OCI-LY7 (cell line): ENCODE measurements at regions not wholly inside any gene's neighbourhood (a gene's known extent, or its start where the extent isn't known, plus 50 kb on each side); places are given as distances from the start of the nearest gene placed in this dataset.
A peak's percentile ranks its signal among the peaks of the same experiment; 100 is the strongest.
"Not testable (repeated sequence)": the region's sequence is repeated elsewhere in the genome, so short reads cannot be mapped to it uniquely, and the experiment has no call there.

ENCODE experiments used
- BruUV-seq: library from RNA; stranded (reverse); fragments of 400-500 nt; replicated peaks from 2 replicates; lab custom pipeline; 2021; lab: Mats Ljungman, UMichigan
- CTCF ChIA-PET: fragments of 300-600 bp; sonication (Branson Sonifier 250); formaldehyde crosslinking; loops from one replicate; lab custom pipeline; 2022; ENCODE audit warnings: antibody characterized with exemption; ENCODE audit not compliant: unreplicated experiment; lab: Charles Lee
- POLR2A ChIA-PET: fragments of 300-600 bp; sonication (Branson Sonifier 250); formaldehyde crosslinking; loops from one replicate; lab custom pipeline; 2022; ENCODE audit warnings: antibody characterized with exemption; lab: Charles Lee
- DNase-seq: peaks from one replicate; pipeline ENCODE4 v3.0.0-alpha.2; 2015; ENCODE audit warnings: low spot score
- H2AFZ ChIP-seq: fragments of 200-600 bp; sonication (generic), shearing (Covaris generic); 2 replicates; pipeline ENCODE4 v1.6.1; 2014; ENCODE audit warnings: mild to moderate bottlenecking, antibody characterized with exemption, low read length, moderate library complexity
- H3K27ac ChIP-seq: fragments of 200-600 bp; sonication (generic); 2 replicates; pipeline ENCODE4 v1.5.1; 2014; ENCODE audit warnings: mixed run types, low read depth, mild to moderate bottlenecking, moderate library complexity, low read length, inconsistent platforms; ENCODE audit not compliant: poor library complexity, severe bottlenecking
- H3K36me3 ChIP-seq: fragments of 200-600 bp; sonication (generic); 2 replicates; pipeline ENCODE4 v1.6.1; 2014; ENCODE audit warnings: mild to moderate bottlenecking, antibody characterized with exemption, low read length, moderate library complexity, mixed read lengths; ENCODE audit not compliant: insufficient read depth
- H3K4me1 ChIP-seq: fragments of 200-600 bp; sonication (generic); 2 replicates; pipeline ENCODE4 v1.5.1; 2014; ENCODE audit warnings: mild to moderate bottlenecking, low read length; ENCODE audit not compliant: insufficient read depth, poor library complexity, severe bottlenecking
- H3K4me2 ChIP-seq: fragments of 200-600 bp; sonication (generic); 2 replicates; pipeline ENCODE4 v1.6.1; 2014; ENCODE audit warnings: mild to moderate bottlenecking, low read length
- H3K4me3 ChIP-seq: fragments of 200-600 bp; sonication (generic); 2 replicates; pipeline ENCODE4 v1.5.1; 2014; ENCODE audit warnings: mild to moderate bottlenecking, low read depth, low read length; ENCODE audit not compliant: poor library complexity, severe bottlenecking
- H3K79me2 ChIP-seq: fragments of 200-600 bp; sonication (generic); 2 replicates; pipeline ENCODE4 v1.6.1; 2016; ENCODE audit warnings: low read depth, mild to moderate bottlenecking, low read length, moderate library complexity, mixed read lengths; ENCODE audit not compliant: insufficient read depth
- H3K9me2 ChIP-seq: fragments of 200-600 bp; sonication (generic); 2 replicates; pipeline ENCODE4 v1.6.1; 2016; ENCODE audit warnings: mild to moderate bottlenecking, low read length, mixed read lengths; ENCODE audit not compliant: insufficient read depth
- H3K9me3 ChIP-seq: fragments of 200-600 bp; sonication (generic); 2 replicates; pipeline ENCODE4 v1.6.1; 2014; ENCODE audit warnings: mild to moderate bottlenecking, mixed run types, low read length, mixed read lengths
- H4K20me1 ChIP-seq: fragments of 200-600 bp; sonication (generic); 2 replicates; pipeline ENCODE4 v1.6.1; 2014; ENCODE audit warnings: mild to moderate bottlenecking, antibody characterized with exemption, low read length, moderate library complexity, mixed read lengths; ENCODE audit not compliant: insufficient read depth
- CTCF ChIP-seq: fragments of 200-600 bp; sonication (generic); conservative IDR thresholded peaks from 2 replicates; pipeline ENCODE4 v1.5.1; 2014; ENCODE audit warnings: mild to moderate bottlenecking, antibody characterized with exemption, low read length, moderate library complexity, mixed read lengths
- EZH2phosphoT487 ChIP-seq: fragments of 200-600 bp; sonication (generic); IDR thresholded peaks from 2 replicates; pipeline ENCODE4 v1.6.1; 2018; ENCODE audit warnings: low read depth, borderline replicate concordance, mild to moderate bottlenecking, mixed run types, antibody characterized with exemption, low read length, moderate library complexity, mixed read lengths
- intact Hi-C: fragments of 100-400 bp; cut with micrococcal nuclease; formaldehyde crosslinking; loops from one replicate; pipeline ENCODE4 v1.10.0; 2022; ENCODE audit not compliant: unreplicated experiment

GRCh38 chr1:14285238-14285637 lies 313.2 kb upstream of the KAZN start:
- no peaks in the 10 kb centered on the region for H3K79me2 ChIP-seq
- no peak for TF ChIP-seq CTCF
- no peak for TF ChIP-seq EZH2phosphoT487
- H2AFZ ChIP-seq = no peak overlapping the region
- no peaks in the 10 kb centered on the region; the same call in 1 of the 2 replicates for H3K36me3 ChIP-seq
- intact Hi-C loops = no loop called here
- no peak for DNase-seq
- peaks cover 12% of the 10 kb centered on the region; the same call in 1 of the 2 replicates for H3K9me3 ChIP-seq
- H4K20me1 ChIP-seq = no peaks in the 10 kb centered on the region
- H3K4me3 ChIP-seq = no peak overlapping the region
- BruUV-seq = no TSS peak
- no peak overlapping the region for H3K4me2 ChIP-seq
- ChIA-PET CTCF (no interaction called here), POLR2A (no interaction called here)
- H3K4me1 ChIP-seq = peaks cover 18% of the 10 kb centered on the region
- H3K9me2 ChIP-seq = no peaks in the 10 kb centered on the region
- no peak overlapping the region for H3K27ac ChIP-seq

- intact Hi-C loops, DNase-seq, H3K79me2 ChIP-seq, H3K4me3 ChIP-seq, H3K27ac ChIP-seq, H4K20me1 ChIP-seq, H3K4me2 ChIP-seq, BruUV-seq, H2AFZ ChIP-seq, H3K36me3 ChIP-seq, H3K9me3 ChIP-seq, H3K9me2 ChIP-seq, CTCF ChIA-PET: not testable (repeated sequence)
- peaks cover 48% of the 10 kb centered on the region for H3K4me1 ChIP-seq
- POLR2A ChIA-PET = interaction anchor here (1.2 kb wide), 1 partner anchor 54 kb away, joined by 9 read pairs; no protein-coding TSS in a partner anchor
Measured at GRCh38 chr1:14291182-14291581, 307.3 kb upstream of the KAZN start.

- H4K20me1 ChIP-seq = no peaks in the 10 kb centered on the region
- CTCF ChIA-PET = interaction anchor here (0.8 kb wide), 1 partner anchor 22 kb away, joined by 3 read pairs; no protein-coding TSS in a partner anchor
- H3K4me1 ChIP-seq = peaks cover 61% of the 10 kb centered on the region
- H3K4me3 ChIP-seq = no peak overlapping the region
- peak overlapping the region; percentile 52 for H3K27ac ChIP-seq
- no peaks in the 10 kb centered on the region; the same call in 1 of the 2 replicates for H3K9me3 ChIP-seq
- DNase-seq = peak; percentile 56
- TF ChIP-seq EZH2phosphoT487 (no peak), CTCF (no peak)
- BruUV-seq = no TSS peak
- no peaks in the 10 kb centered on the region; the same call in 1 of the 2 replicates for H3K36me3 ChIP-seq
- no peaks in the 10 kb centered on the region for H3K79me2 ChIP-seq
- POLR2A ChIA-PET = interaction anchor here (1.8 kb wide), 1 partner anchor 61 kb away, joined by 3 read pairs; no protein-coding TSS in a partner anchor
- intact Hi-C loops = no loop called here
- H3K4me2 ChIP-seq = peak overlapping the region; percentile 63
- peak overlapping the region; percentile 45; the same call in 1 of the 2 replicates for H2AFZ ChIP-seq
- H3K9me2 ChIP-seq = no peaks in the 10 kb centered on the region
Measured at GRCh38 chr1:14292520-14292919, 306.0 kb upstream of the KAZN start.
